ENCODE measurements at regions not wholly inside any gene's neighbourhood (a gene's known extent, or its start where the extent isn't known, plus 50 kb on each side); places are given as distances from the start of the nearest gene placed in this dataset.
A peak's percentile ranks its signal among the peaks of the same experiment; 100 is the strongest.
"Not testable (repeated sequence)": the region's sequence is repeated elsewhere in the genome, so short reads cannot be mapped to it uniquely, and the experiment has no call there.

GRCh38 chr6:73969971-73970970 lies 274.3 kb downstream of the CD109 start:
- peak; percentile 40 to 67 for DNase-seq (ENCODE audit: low read depth in 2 of 2)

GRCh38 chr6:73968221-73968757 lies 272.3 kb downstream of the CD109 start:
- peak in 1 of 2 donors; percentile 10 for DNase-seq (ENCODE audit: low read depth in 2 of 2)

- DNase-seq (ENCODE audit: low read depth in 2 of 2), result no peak
Measured at GRCh38 chr6:73965539-73966029, 269.6 kb downstream of the CD109 start.

- no peak for DNase-seq (ENCODE audit: low read depth in 2 of 2)
Measured at GRCh38 chr6:73964241-73964854, 268.3 kb downstream of the CD109 start.

GRCh38 chr6:73962884-73963283 lies 266.9 kb downstream of the CD109 start:
- no peak for DNase-seq (ENCODE audit: low read depth in 2 of 2)

- no peak for DNase-seq (ENCODE audit: low read depth in 2 of 2)
Measured at GRCh38 chr6:73956305-73956704, 260.3 kb downstream of the CD109 start.

GRCh38 chr6:73955800-73956199 lies 259.8 kb downstream of the CD109 start:
- DNase-seq (ENCODE audit: low read depth in 2 of 2), result no peak

GRCh38 chr6:73954881-73955280 lies 258.9 kb downstream of the CD109 start:
- no peak for DNase-seq (ENCODE audit: low read depth in 2 of 2)

- DNase-seq (ENCODE audit: low read depth in 2 of 2), result no peak
Measured at GRCh38 chr6:73951183-73951582, 255.2 kb downstream of the CD109 start.

- no peak for DNase-seq (ENCODE audit: low read depth in 2 of 2)
Measured at GRCh38 chr6:73943930-73944652, 248.1 kb downstream of the CD109 start.

- DNase-seq (ENCODE audit: low read depth in 2 of 2), result no peak
Measured at GRCh38 chr6:73943411-73943810, 247.4 kb downstream of the CD109 start.

- DNase-seq (ENCODE audit: low read depth in 2 of 2), result no peak
Measured at GRCh38 chr6:73942592-73943186, 246.7 kb downstream of the CD109 start.

- no peak for DNase-seq (ENCODE audit: low read depth in 2 of 2)
Measured at GRCh38 chr6:73941892-73942291, 245.9 kb downstream of the CD109 start.

- no peak for DNase-seq (ENCODE audit: low read depth in 2 of 2)
Measured at GRCh38 chr6:73937805-73938204, 241.8 kb downstream of the CD109 start.

- no peak for DNase-seq (ENCODE audit: low read depth in 2 of 2)
Measured at GRCh38 chr6:73932866-73933265, 236.9 kb downstream of the CD109 start.

- no peak for DNase-seq (ENCODE audit: low read depth in 2 of 2)
Measured at GRCh38 chr6:73929405-73929804, 233.4 kb downstream of the CD109 start.

GRCh38 chr6:73927421-73927820 lies 231.4 kb downstream of the CD109 start:
- no peak for DNase-seq (ENCODE audit: low read depth in 2 of 2)

GRCh38 chr6:73925703-73926102 lies 229.7 kb downstream of the CD109 start:
- DNase-seq (ENCODE audit: low read depth in 2 of 2), result not testable (repeated sequence)

- no peak for DNase-seq (ENCODE audit: low read depth in 2 of 2)
Measured at GRCh38 chr6:73923905-73924485, 228.0 kb downstream of the CD109 start.

GRCh38 chr6:73903155-73903554 lies 207.2 kb downstream of the CD109 start:
- DNase-seq (ENCODE audit: low read depth in 2 of 2), result no peak

- no peak for DNase-seq (ENCODE audit: low read depth in 2 of 2)
Measured at GRCh38 chr6:73901986-73902385, 206.0 kb downstream of the CD109 start.
